C4-2B (cell line): ENCODE measurements at regions not wholly inside any gene's neighbourhood (a gene's known extent, or its start where the extent isn't known, plus 50 kb on each side); places are given as distances from the start of the nearest gene placed in this dataset.

ENCODE experiments used
- ZFX ChIP-seq: fragments of 450-650 bp; IDR thresholded peaks from 2 replicates; pipeline ENCODE4 v1.6.1; 2017
- TF ChIP-seq, protein P1 (sequence below): fragments of 450-650 bp; conservative IDR thresholded peaks from 2 replicates; pipeline ENCODE4 v1.5.1; 2017; ENCODE audit warnings: mild to moderate bottlenecking

DNA sequence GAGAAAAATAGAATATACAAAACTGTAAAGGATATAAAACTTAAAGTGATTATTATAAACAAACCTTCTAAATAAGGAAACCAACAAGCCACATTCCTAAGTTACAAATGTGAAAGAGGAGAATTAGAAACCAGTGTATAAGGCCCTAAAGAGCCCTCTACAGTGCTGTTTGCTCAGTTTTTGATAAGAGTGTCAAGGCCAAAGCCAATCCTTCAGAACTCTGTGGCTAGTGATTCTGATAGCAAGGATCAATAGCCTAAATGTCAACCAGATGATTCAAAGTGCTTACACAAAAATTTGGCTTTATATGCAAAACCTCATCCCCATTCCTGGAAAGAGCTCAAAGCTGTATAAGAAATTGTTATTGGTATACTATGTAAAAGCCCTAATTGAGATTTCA is 104.6 kb upstream of the HTR1E start:
- TF ChIP-seq, protein P1, sequence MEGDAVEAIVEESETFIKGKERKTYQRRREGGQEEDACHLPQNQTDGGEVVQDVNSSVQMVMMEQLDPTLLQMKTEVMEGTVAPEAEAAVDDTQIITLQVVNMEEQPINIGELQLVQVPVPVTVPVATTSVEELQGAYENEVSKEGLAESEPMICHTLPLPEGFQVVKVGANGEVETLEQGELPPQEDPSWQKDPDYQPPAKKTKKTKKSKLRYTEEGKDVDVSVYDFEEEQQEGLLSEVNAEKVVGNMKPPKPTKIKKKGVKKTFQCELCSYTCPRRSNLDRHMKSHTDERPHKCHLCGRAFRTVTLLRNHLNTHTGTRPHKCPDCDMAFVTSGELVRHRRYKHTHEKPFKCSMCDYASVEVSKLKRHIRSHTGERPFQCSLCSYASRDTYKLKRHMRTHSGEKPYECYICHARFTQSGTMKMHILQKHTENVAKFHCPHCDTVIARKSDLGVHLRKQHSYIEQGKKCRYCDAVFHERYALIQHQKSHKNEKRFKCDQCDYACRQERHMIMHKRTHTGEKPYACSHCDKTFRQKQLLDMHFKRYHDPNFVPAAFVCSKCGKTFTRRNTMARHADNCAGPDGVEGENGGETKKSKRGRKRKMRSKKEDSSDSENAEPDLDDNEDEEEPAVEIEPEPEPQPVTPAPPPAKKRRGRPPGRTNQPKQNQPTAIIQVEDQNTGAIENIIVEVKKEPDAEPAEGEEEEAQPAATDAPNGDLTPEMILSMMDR, result no peak
- no peak for TF ChIP-seq ZFX
